MCF 10A (cell line): ENCODE measurements at regions not wholly inside any gene's neighbourhood (a gene's known extent, or its start where the extent isn't known, plus 50 kb on each side); places are given as distances from the start of the nearest gene placed in this dataset.

ENCODE experiments used
- BruUV-seq: library from RNA; stranded (reverse); fragments of 400-500 nt; replicated peaks from 2 replicates; lab custom pipeline; 2021; lab: Mats Ljungman, UMichigan
- CTCF ChIA-PET: fragments of 300-600 bp; sonication (Branson Sonifier 250); formaldehyde crosslinking; extraction: SDS; loops from one replicate; lab custom pipeline; 2021; ENCODE audit warnings: antibody characterized with exemption, inconsistent platforms; lab: Yijun Ruan, JAX
- POLR2A ChIA-PET: fragments of 300-600, 350-650 bp; sonication (Branson Sonifier 250); formaldehyde crosslinking; extraction: SDS; loops from one replicate; lab custom pipeline; 2020; ENCODE audit warnings: antibody characterized with exemption, inconsistent platforms; lab: Yijun Ruan, JAX
- DNase-seq: peaks from one replicate; pipeline ENCODE4 v3.0.0-alpha.2; 2018; ENCODE audit not compliant: unreplicated experiment
- H3K27ac Mint-ChIP-seq: one replicate; pipeline ENCODE4 v1.8.0; 2022; ENCODE audit warnings: mild to moderate bottlenecking, low read depth, mixed read lengths; ENCODE audit not compliant: unreplicated experiment
- H3K27me3 Mint-ChIP-seq: one replicate; pipeline ENCODE4 v1.8.0; 2022; ENCODE audit warnings: mixed read lengths; ENCODE audit not compliant: insufficient read depth, unreplicated experiment
- H3K36me3 Mint-ChIP-seq: one replicate; pipeline ENCODE4 v1.8.0; 2022; ENCODE audit warnings: mild to moderate bottlenecking, moderate library complexity, mixed read lengths; ENCODE audit not compliant: insufficient read depth, unreplicated experiment
- H3K4me1 Mint-ChIP-seq: one replicate; pipeline ENCODE4 v1.8.0; 2022; ENCODE audit warnings: mixed read lengths; ENCODE audit not compliant: insufficient read depth, unreplicated experiment
- H3K4me3 Mint-ChIP-seq: one replicate; pipeline ENCODE4 v1.8.0; 2022; ENCODE audit warnings: mild to moderate bottlenecking, moderate library complexity, mixed read lengths; ENCODE audit not compliant: unreplicated experiment
- H3K9me3 Mint-ChIP-seq: one replicate; pipeline ENCODE4 v1.8.0; 2022; ENCODE audit warnings: mixed read lengths; ENCODE audit not compliant: unreplicated experiment
- intact Hi-C: fragments of 100-400 bp; cut with micrococcal nuclease; formaldehyde crosslinking; loops from 2 replicates; pipeline ENCODE4 v1.14.1; 2022
- TF ChIP-seq, protein P1 (sequence below): fragments of 200-600 bp; IDR thresholded peaks from one replicate; pipeline ENCODE4 v1.8.0; 2022; ENCODE audit warnings: antibody characterized with exemption, mild to moderate bottlenecking; ENCODE audit not compliant: unreplicated experiment

DNA sequence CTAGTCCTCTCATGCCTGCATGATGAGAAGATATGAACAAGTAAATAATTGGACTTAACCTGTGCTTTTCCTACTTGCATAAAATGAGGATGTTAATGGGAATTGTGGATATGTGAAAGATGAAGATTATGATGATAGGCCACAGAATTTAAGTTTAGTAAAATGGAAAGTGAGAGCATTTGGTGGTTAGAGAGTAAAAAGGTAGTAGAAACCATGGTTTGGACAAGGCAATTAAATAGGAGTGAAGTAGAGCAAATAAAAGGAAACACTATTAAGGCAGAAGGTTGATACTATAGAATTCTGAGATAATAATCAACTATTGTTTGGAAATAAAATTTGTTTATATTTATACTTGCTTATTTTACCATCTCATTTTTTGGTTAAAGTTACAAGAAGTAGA lies 1162.5 kb downstream of the MRPL39 start:
- H3K9me3 Mint-ChIP-seq, result peaks cover 7% of the 10 kb centered on the region
- TF ChIP-seq, protein P1, sequence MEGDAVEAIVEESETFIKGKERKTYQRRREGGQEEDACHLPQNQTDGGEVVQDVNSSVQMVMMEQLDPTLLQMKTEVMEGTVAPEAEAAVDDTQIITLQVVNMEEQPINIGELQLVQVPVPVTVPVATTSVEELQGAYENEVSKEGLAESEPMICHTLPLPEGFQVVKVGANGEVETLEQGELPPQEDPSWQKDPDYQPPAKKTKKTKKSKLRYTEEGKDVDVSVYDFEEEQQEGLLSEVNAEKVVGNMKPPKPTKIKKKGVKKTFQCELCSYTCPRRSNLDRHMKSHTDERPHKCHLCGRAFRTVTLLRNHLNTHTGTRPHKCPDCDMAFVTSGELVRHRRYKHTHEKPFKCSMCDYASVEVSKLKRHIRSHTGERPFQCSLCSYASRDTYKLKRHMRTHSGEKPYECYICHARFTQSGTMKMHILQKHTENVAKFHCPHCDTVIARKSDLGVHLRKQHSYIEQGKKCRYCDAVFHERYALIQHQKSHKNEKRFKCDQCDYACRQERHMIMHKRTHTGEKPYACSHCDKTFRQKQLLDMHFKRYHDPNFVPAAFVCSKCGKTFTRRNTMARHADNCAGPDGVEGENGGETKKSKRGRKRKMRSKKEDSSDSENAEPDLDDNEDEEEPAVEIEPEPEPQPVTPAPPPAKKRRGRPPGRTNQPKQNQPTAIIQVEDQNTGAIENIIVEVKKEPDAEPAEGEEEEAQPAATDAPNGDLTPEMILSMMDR, result no peak
- BruUV-seq, result no TSS peak

DNA sequence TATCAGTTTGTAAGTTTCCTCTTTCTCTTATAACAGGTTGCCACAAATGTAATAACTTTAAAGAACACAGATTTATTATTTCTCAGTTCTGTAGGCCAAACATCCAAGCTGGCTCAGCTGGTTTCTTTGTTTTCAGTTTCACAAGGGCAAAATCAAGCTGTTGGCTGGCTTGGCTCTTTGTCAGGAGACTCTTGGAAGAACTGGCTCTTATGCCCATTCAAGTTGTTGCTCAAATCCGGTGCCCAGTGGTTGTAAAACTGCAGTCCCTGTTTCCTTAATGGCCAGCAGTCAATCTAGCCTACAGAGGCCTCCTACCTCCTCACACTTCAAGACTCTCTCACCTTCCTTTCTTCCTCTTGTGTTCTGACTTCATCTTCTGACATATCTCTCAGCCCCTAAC lies 1171.0 kb downstream of the MRPL39 start:
- H3K4me3 Mint-ChIP-seq, result no peak overlapping the region

More for the DNA sequence above, 1162.5 kb downstream of the MRPL39 start:
- DNase-seq, result no peak
- intact Hi-C loops, result no loop called here
- no peaks in the 10 kb centered on the region for H3K4me1 Mint-ChIP-seq
- no peaks in the 10 kb centered on the region for H3K36me3 Mint-ChIP-seq
- ChIA-PET CTCF (no interaction called here), POLR2A (no interaction called here)
- no peaks in the 10 kb centered on the region for H3K27me3 Mint-ChIP-seq
- H3K27ac Mint-ChIP-seq, result no peak overlapping the region
- H3K4me3 Mint-ChIP-seq, result no peak overlapping the region

DNA sequence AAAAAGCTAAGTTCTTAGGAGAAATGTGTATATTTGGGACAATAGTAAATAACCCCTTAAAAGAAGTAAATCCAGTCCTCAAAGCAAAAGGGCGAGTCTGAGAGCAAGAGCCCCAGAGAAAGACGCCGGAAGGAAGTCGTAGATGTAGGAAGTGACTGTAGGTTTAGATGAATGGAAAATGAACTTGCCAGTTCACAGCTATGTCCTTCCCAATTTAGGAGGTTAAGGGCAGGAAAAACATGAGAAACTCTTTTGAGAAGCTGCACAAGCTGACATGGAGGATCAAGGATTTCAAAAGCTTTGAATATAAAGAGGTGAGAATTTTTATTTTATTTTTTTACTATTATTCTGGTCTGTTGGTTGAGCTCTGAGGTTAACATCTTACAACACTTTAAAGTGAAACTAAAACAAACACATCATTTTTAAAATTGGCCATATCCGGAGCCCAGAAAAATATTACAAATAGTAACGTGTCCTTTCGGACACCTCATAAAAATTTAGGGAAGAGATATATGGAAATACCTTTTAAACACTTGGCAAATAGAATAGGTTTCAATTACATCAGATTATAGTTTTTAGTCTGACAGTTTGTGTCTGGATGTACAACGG lies 1178.6 kb downstream of the MRPL39 start:
- H3K27me3 Mint-ChIP-seq, result no peaks in the 10 kb centered on the region
- POLR2A ChIA-PET, result no interaction called here
- peaks cover 15% of the 10 kb centered on the region for H3K9me3 Mint-ChIP-seq
- no peaks in the 10 kb centered on the region for H3K36me3 Mint-ChIP-seq
- peak; percentile 2 for DNase-seq
- peak overlapping the region; percentile 84 for H3K27ac Mint-ChIP-seq
- peaks cover 7% of the 10 kb centered on the region for H3K4me1 Mint-ChIP-seq
- TF ChIP-seq, protein P1, result no peak
- CTCF ChIA-PET, result no interaction called here
- TSS peak; percentile 57 for BruUV-seq
- intact Hi-C loops, result no loop called here
- H3K4me3 Mint-ChIP-seq, result peak overlapping the region; percentile 68

More for the DNA sequence above, 1171.0 kb downstream of the MRPL39 start:
- intact Hi-C loops, result no loop called here
- DNase-seq, result no peak
- TF ChIP-seq, protein P1, result no peak
- H3K36me3 Mint-ChIP-seq, result no peaks in the 10 kb centered on the region
- no peak overlapping the region for H3K27ac Mint-ChIP-seq
- ChIA-PET POLR2A (no interaction called here), CTCF (interaction anchor here (0.7 kb wide), 2 partner anchors 19 to 74 kb away, joined by 3 read pairs; no protein-coding TSS in a partner anchor)
- H3K9me3 Mint-ChIP-seq, result no peaks in the 10 kb centered on the region
- H3K4me1 Mint-ChIP-seq, result no peaks in the 10 kb centered on the region
- no peaks in the 10 kb centered on the region for H3K27me3 Mint-ChIP-seq
- BruUV-seq, result no TSS peak

DNA sequence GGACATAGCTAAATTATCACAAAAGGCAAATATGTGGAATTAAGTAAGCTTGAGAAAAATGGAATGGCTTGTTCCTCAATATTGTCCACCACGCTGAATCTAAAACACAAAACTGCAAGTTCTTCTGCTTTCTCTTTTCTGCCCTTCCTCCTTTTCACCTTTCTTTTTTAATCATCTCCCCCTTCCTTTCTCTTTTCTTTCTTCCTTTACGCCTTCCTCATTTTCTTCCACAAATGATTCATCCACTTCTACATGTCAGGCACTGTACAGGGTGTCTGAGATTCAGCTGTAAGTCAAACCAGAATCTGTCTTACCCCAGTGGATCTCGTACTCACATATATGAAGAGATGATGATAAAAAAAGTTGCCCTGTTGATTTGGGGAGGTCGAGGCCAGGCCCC lies 1182.5 kb downstream of the MRPL39 start:
- TF ChIP-seq, protein P1, result no peak
- intact Hi-C loops, result no loop called here
- no TSS peak for BruUV-seq
- no peak overlapping the region for H3K27ac Mint-ChIP-seq
- H3K9me3 Mint-ChIP-seq, result peaks cover 15% of the 10 kb centered on the region
- ChIA-PET POLR2A (no interaction called here), CTCF (no interaction called here)
- no peaks in the 10 kb centered on the region for H3K27me3 Mint-ChIP-seq
- H3K4me3 Mint-ChIP-seq, result no peak overlapping the region
- peaks cover 7% of the 10 kb centered on the region for H3K4me1 Mint-ChIP-seq
- no peak for DNase-seq
- no peaks in the 10 kb centered on the region for H3K36me3 Mint-ChIP-seq
